HG03066 (cell line): ENCODE measurements at regions not wholly inside any gene's neighbourhood (a gene's known extent, or its start where the extent isn't known, plus 50 kb on each side); places are given as distances from the start of the nearest gene placed in this dataset.
"Not testable (repeated sequence)": the region's sequence is repeated elsewhere in the genome, so short reads cannot be mapped to it uniquely, and the experiment has no call there.

ENCODE experiments used
- ATAC-seq: cut with Tn5 transposase; IDR thresholded peaks from one replicate; pipeline ENCODE4 v1.9.1; 2021; ENCODE audit warnings: low read depth; ENCODE audit not compliant: unreplicated experiment

- no peak for ATAC-seq
Measured at GRCh38 chr5:62059960-62060359, 246.0 kb upstream of the KIF2A start.

- ATAC-seq, result no peak
Measured at GRCh38 chr5:62065050-62065449, 241.0 kb upstream of the KIF2A start.

- ATAC-seq, result no peak
Measured at GRCh38 chr5:62066761-62067277, 239.2 kb upstream of the KIF2A start.

- no peak for ATAC-seq
Measured at GRCh38 chr5:62068554-62068953, 237.5 kb upstream of the KIF2A start.

GRCh38 chr5:62077387-62077786 is 228.6 kb upstream of the KIF2A start:
- ATAC-seq, result no peak

GRCh38 chr5:62077823-62078550 is 228.0 kb upstream of the KIF2A start:
- ATAC-seq, result no peak

GRCh38 chr5:62082370-62082801 is 223.6 kb upstream of the KIF2A start:
- no peak for ATAC-seq

GRCh38 chr5:62083247-62083646 is 222.8 kb upstream of the KIF2A start:
- ATAC-seq, result no peak

- ATAC-seq, result no peak
Measured at GRCh38 chr5:62083661-62084060, 222.3 kb upstream of the KIF2A start.

- no peak for ATAC-seq
Measured at GRCh38 chr5:62084391-62084790, 221.6 kb upstream of the KIF2A start.

- ATAC-seq, result no peak
Measured at GRCh38 chr5:62090953-62091352, 215.1 kb upstream of the KIF2A start.

- no peak for ATAC-seq
Measured at GRCh38 chr5:62093411-62093810, 212.6 kb upstream of the KIF2A start.

GRCh38 chr5:62093976-62094375 is 212.0 kb upstream of the KIF2A start:
- no peak for ATAC-seq

- ATAC-seq, result no peak
Measured at GRCh38 chr5:62097361-62097760, 208.6 kb upstream of the KIF2A start.

GRCh38 chr5:62100201-62100600 is 205.8 kb upstream of the KIF2A start:
- no peak for ATAC-seq

- ATAC-seq, result not testable (repeated sequence)
Measured at GRCh38 chr5:62103863-62104262, 202.1 kb upstream of the KIF2A start.

- ATAC-seq, result no peak
Measured at GRCh38 chr5:62111428-62111827, 194.6 kb upstream of the KIF2A start.

- no peak for ATAC-seq
Measured at GRCh38 chr5:62112689-62113228, 193.2 kb upstream of the KIF2A start.

GRCh38 chr5:62115014-62115413 is 191.0 kb upstream of the KIF2A start:
- no peak for ATAC-seq

GRCh38 chr5:62124266-62124665 is 181.7 kb upstream of the KIF2A start:
- no peak for ATAC-seq

GRCh38 chr5:62126090-62126489 is 179.9 kb upstream of the KIF2A start:
- no peak for ATAC-seq

GRCh38 chr5:62127098-62127736 is 178.8 kb upstream of the KIF2A start:
- ATAC-seq, result no peak
